ENCODE measurements at regions not wholly inside any gene's neighbourhood (a gene's known extent, or its start where the extent isn't known, plus 50 kb on each side); places are given as distances from the start of the nearest gene placed in this dataset.

GRCh38 chr1:232682248-232682647 lies 52.3 kb upstream of the SIPA1L2 start:
- no peaks in the 10 kb centered on the region for H3K27me3 ChIP-seq
- H3K4me3 ChIP-seq, result no peak overlapping the region
- no peak for DNase-seq
- peaks cover 0 to 10% (median 0%) of the 10 kb centered on the region in 3 donors for H3K4me1 ChIP-seq
- no peak overlapping the region for H3K27ac ChIP-seq
- no peaks in the 10 kb centered on the region for H3K9me3 ChIP-seq
- WGBS, 2 donors, result 55 to 78% methylated on average over 4 of the region's 4 CpGs
- intact Hi-C loops (cut with DNase I), result no loop called here
- no peaks in the 10 kb centered on the region for H3K36me3 ChIP-seq
- TF ChIP-seq CTCF (IDR thresholded peaks at IDR 0.05), result no peak
- TF ChIP-seq POLR2A (IDR thresholded peaks at IDR 0.05), result no peak

- H3K4me1 ChIP-seq, result no peaks in the 10 kb centered on the region
- no peaks in the 10 kb centered on the region for H3K36me3 ChIP-seq
- no peaks in the 10 kb centered on the region for H3K9me3 ChIP-seq
- no peak overlapping the region for H3K27ac ChIP-seq
- intact Hi-C loops (cut with DNase I), result no loop called here
- no peak for DNase-seq
- no peak overlapping the region for H3K4me3 ChIP-seq
- TF ChIP-seq POLR2A (IDR thresholded peaks at IDR 0.05) (no peak), CTCF (IDR thresholded peaks at IDR 0.05) (no peak)
- no peaks in the 10 kb centered on the region for H3K27me3 ChIP-seq
- WGBS, 2 donors, result 58 to 62% methylated on average over 3 of the region's 3 CpGs
These were observed 54.6 kb upstream of the SIPA1L2 start for GRCh38 chr1:232684371-232685105.

DNA sequence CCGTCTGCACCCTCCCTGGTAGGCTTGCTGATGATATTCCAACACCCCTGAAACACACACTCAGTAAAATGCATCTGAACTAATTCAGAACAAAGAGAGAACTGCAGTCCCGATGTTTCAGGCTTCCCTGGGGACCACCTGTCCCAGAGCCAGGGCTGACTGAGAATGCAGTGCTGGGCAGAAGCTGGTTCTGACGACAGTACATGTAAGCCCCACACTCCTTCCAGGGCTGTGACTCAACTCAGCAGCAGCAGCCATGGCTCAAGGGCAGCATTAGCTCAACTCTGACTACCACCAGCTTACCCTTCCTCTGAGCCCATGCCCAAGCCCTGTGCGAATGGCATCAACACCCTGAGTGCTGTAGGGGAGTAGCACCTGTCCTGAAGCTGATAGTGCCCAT lies 56.4 kb upstream of the SIPA1L2 start:
- DNase-seq, result no peak
- Histone ChIP-seq H3K4me3 (no peak overlapping the region), H3K36me3 (no peaks in the 10 kb centered on the region), H3K27ac (no peak overlapping the region), H3K27me3 (no peaks in the 10 kb centered on the region), H3K4me1 (no peaks in the 10 kb centered on the region), H3K9me3 (no peaks in the 10 kb centered on the region)
- WGBS, 2 donors, result 40 to 59% methylated on average over 3 to 4 of the region's 4 CpGs
- intact Hi-C loops (cut with DNase I), result no loop called here
- TF ChIP-seq POLR2A (IDR thresholded peaks at IDR 0.05), result no peak
- TF ChIP-seq CTCF (IDR thresholded peaks at IDR 0.05), result no peak

DNA sequence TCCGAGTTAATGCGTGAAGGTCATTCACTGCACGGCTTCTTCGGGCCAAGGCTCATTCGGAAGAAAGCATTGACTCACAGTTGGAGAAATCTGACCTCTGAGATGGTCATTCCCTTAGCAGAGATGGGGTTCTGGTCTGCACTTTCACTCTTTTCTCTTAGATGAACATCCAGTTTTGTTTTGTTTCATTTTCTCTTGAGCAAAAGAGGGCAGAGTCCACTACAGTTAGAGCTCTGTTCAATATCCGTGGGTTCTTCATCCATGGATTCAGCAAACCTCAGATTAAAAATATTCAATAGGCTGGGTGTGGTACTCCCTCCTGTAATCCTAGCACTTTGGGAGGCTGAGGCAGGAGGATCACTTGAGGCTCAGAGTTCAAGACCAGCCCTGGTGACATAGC lies 57.4 kb upstream of the SIPA1L2 start:
- Histone ChIP-seq H3K27me3 (no peaks in the 10 kb centered on the region), H3K9me3 (no peaks in the 10 kb centered on the region), H3K36me3 (no peaks in the 10 kb centered on the region), H3K4me1 (no peaks in the 10 kb centered on the region), H3K27ac (no peak overlapping the region), H3K4me3 (no peak overlapping the region)
- DNase-seq, result no peak
- TF ChIP-seq POLR2A (IDR thresholded peaks at IDR 0.05) (no peak), CTCF (IDR thresholded peaks at IDR 0.05) (no peak)
- WGBS, 2 donors, result 90 to 92% methylated on average over 5 to 6 of the region's 6 CpGs
- intact Hi-C loops (cut with DNase I), result no loop called here

DNA sequence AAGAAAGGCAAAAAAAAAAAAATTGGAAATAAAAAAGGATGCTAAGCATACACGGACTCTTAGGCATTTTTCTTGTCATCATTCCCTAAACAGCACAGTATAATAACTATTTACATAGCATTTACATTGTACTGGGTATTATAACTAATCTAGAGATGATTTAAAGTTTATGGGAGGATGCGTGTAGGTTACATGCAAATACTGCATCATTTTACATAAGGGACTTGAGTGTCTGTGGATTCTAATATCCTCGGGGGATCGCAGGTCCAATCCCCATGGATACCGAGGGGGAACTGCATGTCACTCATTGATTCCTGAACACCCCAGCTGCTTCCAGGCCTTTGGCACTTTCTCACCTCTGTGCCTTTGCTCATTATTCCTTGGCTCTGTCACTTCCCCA lies 57.8 kb upstream of the SIPA1L2 start:
- 88 to 89% methylated on average over 5 of the region's 5 CpGs for WGBS, 2 donors
- H3K27me3 ChIP-seq, result no peaks in the 10 kb centered on the region
- DNase-seq, result no peak
- H3K4me3 ChIP-seq, result no peak overlapping the region
- TF ChIP-seq POLR2A (IDR thresholded peaks at IDR 0.05) (no peak), CTCF (IDR thresholded peaks at IDR 0.05) (no peak)
- no peak overlapping the region for H3K27ac ChIP-seq
- intact Hi-C loops (cut with DNase I), result no loop called here
- H3K9me3 ChIP-seq, result no peaks in the 10 kb centered on the region
- no peaks in the 10 kb centered on the region for H3K36me3 ChIP-seq
- no peaks in the 10 kb centered on the region for H3K4me1 ChIP-seq

Data from esophagus squamous epithelium (tissue), 5 donors.